ENCODE measurements at regions not wholly inside any gene's neighbourhood (a gene's known extent, or its start where the extent isn't known, plus 50 kb on each side); places are given as distances from the start of the nearest gene placed in this dataset.
"Not testable (repeated sequence)": the region's sequence is repeated elsewhere in the genome, so short reads cannot be mapped to it uniquely, and the experiment has no call there.

DNA sequence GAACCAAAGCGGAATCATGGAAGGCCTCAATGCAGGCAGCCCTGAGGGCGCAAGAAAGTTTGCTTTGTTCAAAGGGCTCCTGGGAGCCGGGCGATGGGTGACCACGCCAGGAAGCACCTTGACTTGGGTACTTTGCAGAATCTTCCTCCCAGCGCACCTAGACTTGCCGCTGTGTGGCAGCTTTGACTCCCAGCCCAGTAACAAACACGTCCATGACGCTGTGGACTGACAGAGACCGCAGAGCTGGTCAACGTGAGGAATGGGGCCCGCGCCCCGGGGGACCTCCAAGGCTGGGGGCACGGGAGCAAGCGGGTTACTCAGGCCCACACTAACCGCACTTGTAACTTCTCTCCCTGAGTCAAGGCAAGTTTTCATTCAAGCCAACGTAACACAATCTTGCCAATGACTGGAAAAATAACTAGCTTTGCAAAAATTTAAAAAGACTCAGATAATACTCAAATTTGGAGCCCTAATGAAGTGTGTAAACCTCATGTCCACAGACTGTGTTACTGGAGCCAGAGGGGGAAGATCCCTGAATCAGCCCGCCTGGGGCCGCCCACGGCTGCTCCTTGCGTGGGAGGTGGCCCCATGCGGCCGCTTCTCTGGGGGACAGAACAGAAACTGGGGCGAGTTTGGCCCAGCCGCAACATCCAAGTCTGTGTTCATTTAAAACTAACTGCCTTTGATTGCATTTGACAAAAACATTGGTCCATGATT lies 130.8 kb downstream of the DNAJB6 start:
- no peak for DNase-seq

DNA sequence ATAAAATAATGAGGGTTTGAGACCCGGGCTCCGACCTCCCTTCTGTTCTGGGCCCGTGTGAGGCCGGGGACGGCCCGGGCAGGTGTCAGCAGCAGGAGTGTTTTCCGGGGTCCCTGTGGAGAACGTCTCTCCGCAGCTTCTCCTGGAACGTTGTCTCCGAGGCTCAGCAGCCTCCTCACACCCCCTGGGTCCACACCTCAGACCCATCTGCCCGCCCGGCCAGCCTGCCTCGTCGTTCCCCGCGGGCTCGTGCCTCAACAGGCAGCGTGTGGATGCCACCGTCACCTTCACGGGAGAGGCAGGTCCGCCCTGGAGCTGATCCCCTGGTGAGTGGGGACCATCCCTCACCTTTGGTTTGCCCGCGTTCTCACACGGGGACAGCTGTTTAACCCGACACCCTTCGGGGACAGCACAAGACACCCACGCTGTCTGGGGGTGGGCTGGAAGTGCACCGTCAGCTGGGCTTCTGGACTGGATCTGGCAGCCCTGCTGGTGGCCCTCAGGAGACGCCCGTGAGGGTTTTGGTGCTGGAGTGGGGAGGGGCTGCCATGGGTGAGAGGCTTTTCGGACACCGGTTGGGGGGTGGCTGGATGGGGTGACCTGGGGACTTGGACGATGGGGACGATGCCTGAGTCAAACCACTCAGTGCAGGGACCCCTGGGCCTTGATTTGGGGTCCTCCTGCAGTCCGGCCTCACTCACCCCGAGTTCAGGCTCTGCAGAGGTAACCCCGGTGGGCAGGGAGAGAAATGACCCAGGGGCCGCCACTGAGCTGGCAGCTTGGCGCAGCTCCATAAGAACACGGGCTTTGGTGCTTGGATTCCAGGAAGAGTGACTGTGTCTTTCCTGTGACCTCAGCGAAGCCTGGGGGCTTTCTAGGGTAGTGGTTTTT lies 131.7 kb downstream of the DNAJB6 start:
- no peak for DNase-seq

DNA sequence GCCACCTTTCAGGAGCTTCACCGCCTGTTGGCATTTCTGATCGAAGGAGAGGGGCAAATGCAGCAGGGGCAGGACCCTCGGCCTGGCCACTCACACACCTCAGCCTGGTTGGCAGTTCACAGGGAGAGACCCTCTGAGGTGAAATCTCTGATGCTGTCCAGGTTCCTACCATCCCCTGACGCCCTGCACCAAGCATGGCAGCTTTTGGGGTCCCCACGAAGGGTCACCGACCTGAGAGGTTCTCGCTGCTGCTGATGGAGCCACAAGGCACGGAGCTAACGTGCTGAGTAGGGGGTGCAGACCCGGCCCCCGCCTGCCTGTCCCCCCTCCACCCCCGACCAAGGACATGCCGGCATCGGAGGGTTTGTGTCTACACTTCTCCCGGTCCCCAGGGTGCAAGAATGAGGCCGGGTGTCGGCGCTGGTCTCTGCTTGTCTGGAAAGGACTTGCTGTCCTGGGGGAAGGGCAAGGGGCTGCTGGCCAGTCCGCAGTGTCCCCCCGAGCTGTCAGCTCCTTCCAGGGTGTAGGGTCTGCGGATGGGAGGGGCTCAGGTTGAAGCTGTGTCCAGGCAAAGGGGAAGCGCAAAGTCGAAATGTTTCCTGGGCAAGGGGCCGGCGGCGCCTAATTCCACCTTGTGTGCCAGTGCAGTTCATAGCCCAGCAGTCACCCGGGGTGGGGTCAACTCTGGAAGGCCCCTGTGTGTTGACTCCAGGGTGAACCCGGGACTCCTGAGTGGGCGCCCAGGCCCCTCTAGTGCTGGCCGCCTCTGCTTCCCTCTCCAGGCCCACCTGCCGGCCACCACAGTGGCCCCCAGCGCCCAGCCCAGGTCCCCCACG lies 132.6 kb downstream of the DNAJB6 start:
- no peak for DNase-seq

DNA sequence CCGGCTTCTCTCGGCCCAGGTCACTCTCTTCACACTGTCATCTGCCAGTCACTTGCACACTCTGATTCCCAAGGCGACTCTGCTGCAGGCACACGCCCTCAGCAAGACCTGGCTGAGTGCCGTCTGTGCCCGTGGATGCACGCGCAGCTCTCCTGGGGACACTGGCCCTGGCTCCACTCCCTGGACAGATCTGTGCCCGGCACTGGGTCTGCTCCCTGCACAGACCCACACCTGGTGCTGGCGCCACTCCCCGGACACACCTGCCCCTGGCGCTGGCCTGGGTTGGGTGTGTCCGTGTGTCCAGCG lies 133.2 kb downstream of the DNAJB6 start:
- DNase-seq = no peak

DNA sequence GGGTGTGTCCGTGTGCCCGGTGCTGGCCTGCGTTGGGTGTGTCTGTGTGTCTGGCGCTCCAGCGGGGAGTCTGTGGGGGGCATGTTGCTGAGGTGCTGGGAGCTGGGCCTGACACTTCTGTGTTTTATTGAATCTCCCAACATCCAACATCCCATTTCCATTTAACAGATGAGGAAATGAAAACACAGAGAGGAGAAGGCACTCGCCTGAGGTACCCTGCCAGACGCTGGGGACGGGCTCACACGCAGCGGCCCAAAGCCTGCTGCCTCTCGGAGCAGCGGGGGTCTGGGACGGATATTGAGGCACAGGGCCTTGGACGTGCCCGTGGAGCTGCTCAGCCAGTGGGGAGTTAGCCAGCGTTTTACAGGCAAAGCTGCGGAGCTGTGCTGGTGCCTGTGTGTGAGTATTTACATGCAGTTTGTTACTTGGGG lies 133.9 kb downstream of the DNAJB6 start:
- no peak for DNase-seq

DNA sequence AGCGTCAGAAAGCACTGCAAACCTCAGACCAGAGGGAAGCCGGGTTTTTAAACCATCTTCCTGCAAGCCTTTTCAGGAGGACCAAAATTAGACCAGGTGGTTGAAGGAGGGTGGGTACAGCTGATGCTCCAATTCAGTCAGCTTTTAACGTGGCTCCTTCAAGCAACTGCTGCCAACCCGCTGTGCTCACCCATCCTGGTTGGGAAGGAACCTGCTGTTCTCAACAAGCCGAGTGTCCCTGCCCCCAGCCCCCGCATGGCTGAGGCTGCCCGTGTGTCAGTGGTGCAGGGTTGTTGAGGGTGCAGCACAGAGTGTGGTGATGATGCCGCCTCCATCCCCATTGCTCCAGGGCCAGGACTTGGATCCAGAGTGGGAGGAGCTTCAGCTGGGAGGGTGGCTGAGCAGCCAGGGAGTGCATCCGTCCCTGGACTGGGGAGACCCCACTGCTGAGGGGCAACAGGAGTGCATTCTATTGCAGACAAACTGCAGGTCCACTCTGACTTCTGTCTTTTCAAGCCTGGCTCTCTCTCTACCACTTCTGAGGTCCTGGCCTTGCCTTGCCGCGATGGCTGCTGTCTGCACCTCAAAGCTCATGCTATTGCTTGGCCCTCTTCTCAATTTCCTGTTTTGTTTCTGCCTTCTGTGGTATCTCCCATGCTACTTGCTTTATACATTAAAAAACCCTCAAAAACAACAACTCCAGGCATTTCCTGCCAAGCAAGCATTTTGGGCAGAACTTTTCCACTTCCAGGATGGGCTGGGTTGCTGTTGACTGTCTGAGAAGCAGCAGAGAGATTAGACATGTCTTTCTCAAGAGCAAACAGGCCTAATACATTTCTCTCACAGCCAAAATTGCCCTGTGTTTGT lies 134.7 kb downstream of the DNAJB6 start:
- DNase-seq = no peak

DNA sequence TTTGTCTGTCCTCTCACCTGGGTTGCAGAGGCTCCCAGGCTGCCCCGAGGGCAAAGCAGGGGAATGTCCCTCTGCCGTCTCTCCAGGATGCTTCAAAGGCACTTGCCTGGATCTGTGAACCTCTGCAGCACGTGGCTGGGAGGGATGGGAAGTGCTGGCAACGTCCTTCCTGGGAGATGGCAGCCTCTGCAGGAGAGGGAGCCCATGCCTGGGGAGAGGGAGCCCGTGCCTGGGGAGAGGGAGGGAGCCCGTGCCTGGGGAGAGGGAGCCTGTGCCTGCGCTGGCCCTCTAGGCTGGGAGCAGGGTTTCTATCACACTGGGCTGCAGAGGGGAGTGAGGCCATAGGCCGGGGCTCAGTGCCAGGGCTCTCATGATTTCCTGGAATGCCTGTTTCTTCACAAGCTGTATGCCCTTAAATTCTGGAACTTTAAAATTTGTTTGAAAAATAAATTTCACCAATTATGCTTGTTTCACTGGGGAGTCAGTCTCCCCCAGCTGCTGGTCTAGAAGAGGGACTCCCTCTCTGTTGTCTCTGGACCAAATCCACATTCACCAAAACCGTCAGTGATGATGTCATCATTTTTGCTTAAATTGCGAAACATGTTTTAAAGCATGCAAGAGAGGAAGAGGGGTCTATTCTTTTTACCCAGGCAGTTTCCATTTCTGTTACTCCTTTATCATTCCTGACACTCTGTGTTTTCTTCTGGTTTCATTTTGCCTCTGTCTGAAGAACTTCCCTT lies 135.7 kb downstream of the DNAJB6 start:
- no peak for DNase-seq

DNA sequence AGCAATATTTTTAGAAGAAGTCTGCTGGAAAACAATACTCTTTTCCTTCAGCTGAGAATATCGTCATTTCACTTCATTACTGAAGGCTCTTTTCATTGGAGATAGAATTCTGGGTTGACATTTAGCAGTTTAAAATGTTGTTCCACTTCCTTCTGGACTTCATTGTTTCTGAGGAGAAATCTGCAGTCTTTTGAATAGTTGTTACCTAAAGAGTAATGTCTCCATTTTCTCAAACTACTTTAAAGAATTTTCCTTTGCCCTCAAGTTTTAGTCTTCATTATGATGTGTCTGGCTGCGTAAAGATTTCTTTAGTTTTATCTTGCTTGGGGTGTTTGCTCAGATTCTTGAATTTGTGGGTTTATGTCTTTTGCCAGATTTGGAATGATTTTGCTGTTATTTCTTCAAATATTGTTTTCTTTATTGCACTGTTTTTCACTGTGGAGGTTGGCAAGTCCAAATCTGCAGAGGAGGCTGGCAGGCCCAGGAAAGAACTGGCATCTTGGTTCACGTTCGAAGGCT lies 136.3 kb downstream of the DNAJB6 start:
- DNase-seq = no peak

DNA sequence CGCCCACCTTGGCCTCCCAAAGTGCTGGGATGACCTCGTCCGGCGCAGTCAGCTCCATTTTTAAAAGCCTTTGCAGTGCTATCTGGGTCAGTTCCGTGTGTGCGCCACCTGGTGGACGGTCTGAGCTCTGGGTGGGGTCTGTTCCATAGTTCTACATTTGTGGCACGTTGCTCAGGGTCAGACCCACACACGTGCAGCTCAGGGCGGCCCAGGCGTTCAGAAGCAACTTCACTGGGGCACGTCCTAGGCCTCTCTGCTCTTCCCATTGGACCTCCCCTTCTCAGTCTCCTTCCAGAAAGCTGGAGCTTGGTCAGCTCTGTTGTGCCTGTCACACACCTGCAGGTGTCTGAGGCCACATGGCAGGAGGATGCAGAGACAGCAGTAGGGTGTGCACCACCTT lies 137.9 kb downstream of the DNAJB6 start:
- DNase-seq = no peak

DNA sequence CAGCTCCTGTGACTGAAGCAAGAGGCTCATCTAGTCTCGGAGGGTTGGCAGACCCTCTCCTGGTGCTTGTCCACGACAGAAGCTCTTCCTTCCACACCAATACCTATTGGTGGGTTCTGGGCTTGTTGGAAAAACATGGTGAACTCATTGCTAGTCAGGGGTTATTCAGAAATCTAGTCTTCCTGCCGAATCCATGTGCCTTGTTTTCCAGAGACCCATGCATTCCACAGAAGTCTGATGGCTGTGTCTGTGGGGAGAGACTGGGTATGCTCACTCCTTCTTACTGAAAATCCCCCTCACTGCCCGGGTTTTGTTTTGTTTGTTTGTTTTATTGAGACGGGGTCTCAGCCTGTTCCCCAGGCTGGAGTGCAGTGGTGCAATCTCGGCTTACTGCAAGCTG lies 138.3 kb downstream of the DNAJB6 start:
- no peak for DNase-seq

DNA sequence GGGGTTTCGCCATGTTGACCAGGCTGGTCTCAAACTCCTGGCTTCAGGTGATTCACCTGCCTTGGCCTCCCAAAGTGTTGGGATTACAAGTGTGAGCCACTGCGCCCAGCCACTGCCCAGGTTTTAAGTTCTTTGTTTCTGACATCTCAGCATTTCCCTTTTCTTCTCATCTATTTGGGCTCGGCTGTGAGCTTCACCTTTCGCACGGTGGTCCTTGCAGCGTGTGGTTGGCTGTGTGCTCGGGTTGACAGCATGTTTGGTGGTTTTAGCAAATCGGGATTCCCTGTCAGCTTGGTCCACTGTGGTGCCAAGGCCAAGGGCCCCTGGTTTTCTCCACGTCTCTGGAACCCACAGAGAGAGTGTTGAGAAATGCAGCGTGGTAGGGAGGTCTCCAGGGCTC lies 138.8 kb downstream of the DNAJB6 start:
- DNase-seq = no peak

DNA sequence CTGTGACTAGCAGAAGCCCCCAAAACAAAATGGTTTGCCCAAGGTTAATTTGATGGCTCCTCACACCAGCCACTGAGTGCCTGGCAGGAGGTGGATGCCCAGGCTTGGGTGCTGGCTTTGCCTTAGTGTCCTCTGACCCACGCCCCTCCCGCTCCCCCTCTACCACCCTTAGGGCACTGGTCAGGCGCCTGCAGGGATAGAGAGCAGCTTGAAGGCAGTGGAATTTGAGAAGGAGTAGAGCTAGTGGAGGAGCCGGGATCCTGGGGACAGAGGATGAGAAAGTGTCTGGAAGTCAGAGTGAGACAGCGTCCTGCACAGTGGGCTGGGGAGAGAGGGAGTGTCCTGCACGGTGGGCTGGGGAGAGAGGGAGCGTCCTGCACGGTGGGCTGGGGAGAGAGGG lies 139.4 kb downstream of the DNAJB6 start:
- no peak for DNase-seq

DNA sequence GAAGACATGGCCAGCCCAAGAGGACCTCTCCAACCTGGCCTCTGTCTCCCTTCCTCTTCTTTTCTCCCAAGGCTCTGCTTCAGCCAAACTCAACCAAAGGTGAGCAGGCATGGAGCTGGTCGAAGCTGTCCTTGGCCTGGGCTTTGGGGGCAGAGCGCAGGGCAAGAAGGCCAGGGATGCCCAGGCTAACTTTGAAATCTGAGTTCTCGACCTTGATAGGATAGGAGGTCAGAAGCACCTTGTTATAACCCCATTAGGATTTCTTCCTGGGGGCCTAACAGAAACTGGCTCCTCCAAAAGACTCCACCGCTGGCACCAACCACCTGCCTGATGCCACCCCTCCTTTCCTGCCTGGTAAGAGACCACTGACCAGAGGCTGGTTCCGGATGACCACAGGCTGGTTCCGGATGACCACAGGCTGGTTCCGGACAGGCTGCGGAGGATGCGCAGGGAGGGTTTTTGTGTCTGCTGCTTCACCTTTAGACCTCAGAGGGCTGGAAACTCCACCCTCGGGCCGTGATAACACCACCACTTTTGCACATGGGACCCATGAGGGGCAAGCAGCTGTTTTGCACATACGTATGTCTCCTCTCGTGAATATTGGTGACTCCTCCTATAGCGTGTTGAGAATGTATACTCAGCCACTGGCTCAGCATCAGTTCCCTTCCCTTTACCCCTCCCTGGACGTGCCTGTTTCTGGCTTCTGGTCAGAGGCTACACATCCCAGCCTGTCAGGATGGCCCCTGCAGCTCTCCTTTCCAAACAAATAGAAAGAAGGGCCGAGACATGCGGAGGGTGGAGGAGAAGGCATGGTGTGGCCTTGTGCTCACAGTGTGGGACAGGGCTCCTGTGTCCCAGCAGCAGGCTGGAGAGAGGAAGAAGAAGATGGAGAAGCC lies 140.1 kb downstream of the DNAJB6 start:
- DNase-seq = no peak

DNA sequence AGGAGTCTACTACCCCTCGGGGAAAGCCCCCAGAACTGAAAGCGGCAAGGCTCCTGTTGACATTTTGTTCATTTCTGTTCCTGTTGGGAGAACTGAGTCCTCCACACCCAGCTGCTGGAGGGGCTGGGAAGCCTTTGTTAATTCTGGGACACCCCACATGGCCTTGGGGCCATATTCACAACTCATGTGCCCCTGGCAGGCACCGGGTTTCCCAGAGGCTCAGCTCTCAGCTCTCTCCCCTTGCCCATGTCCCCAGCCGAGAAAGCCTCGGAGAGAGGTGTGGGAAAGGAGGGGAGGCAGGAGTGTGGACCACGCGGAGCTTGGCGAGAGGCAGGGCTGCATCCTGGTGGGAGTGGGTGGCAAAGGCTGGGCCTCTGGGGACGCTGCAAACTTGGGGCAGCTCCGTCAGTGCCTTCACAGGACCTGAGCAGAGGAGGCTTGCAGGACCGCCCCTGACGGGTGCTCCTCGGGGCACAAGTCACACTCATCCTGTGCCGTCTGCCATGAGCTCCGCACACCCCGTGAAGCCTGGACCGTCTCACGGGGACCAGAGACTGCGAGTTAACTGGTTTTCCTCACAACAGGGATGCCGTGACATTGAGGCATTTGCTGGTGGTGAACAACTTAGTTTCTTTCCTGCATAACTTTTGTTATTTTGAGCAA lies 140.9 kb downstream of the DNAJB6 start:
- no peak for DNase-seq

DNA sequence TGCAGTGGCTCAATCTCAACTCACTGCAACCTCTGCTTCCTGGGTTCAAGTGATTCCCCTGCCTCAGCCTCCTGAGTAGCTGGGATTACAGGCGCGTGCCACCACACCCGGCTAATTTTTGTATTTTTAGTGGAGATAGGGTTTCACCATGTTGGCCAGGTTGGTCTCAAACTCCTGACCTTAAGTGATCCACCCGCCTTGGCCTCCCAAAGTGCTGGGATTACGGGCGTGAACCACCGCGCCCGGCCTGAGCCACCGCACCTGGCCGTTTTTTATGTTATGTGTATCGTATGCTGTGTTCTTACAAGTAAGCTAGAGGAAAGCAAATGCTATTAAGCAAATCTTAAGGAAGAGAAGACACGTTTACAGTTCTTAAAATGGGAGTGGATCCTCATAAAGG lies 141.8 kb downstream of the DNAJB6 start:
- not testable (repeated sequence) for DNase-seq

DNA sequence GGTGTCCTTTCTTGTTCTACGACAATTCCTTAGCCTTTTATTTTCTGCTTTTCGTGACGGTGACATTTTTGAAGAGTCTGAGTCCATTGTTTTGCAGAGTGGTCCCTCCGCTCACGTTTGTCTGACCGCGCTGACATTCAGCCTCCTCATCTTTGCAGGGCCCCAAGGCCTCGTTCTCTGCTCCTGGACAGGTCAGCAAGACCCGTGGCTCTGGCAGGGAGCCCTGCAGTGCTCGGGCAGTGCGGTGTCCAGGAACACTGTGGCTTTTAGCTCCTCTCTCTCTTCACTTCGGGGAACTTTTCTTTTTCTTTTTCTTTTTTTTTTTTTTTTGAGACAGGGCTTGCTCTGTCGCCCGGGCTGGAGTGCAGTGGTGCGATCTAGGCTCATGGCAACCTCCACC lies 142.5 kb downstream of the DNAJB6 start:
- DNase-seq = no peak

DNA sequence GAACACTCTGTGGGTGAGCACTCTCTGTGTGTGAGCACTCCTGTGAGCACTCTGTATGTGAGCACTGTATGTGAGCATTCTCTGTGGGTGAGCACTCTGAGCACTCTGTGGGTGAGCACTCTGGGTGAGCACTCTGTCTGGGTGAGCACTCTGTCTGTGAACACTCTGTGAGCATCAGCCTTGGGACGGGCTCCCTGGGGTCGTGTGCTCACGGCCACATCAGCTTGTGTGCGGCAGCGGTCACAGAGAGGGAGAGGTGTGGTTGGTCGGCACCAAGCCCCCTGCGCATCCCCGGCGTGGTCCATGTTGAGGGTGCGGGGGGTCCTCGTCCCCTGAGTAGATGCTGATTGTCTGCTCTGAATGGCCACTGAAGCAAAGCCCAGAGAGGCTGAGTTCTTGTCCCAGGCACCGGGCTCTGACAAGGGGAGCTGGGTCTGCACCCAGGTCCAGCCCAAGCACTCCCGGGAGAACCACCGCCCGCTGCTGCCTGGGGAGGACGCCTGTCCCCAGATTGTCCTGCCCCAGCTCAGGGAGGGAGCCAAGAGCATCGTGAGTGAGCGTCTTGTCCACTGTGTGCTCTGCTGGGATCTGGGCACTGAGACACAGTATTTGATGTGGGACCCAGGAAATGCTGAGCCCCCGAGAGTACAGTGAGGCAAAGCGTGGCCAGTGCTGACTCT lies 143.7 kb downstream of the DNAJB6 start:
- no peak for DNase-seq

DNA sequence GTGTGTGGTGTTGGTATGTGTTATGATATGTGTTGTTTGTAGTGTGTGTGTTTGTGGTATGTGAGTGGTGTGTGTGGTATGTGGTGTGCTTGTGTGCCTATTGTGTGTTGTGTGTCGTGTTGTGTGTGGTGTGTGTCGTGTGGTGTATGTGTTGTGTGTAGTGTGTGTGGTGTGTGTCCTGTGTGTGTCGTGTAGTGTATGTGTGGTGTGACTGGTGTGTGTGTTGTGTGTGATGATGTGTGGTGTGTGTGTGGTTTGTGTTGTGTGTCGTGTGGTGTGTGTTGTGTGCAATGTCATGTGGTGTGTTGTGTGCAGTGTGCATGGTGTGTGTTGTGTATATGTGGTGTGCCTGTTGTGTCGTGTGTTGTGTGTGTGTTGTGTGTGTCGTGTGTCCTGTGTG lies 144.6 kb downstream of the DNAJB6 start:
- no peak for DNase-seq

DNA sequence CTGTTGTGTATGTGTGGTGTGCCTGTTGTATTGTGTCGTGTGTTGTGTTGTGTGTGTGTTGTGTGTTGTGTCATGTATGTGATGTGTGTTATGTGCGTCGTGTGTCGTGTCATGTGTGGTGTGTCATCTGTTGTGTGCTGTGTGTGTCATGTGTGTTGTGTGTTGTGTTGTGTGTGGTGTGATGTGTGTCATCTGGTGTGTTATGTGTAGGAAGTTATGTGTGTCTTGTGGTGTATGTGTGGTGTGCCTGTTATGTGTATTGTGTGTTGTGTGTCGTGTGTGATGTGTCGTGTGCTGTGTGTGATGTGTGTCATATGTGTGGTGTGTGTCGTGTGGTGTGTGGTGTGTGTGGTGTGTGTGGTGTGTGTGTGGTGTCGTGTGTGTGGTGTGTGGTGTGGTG lies 145.2 kb downstream of the DNAJB6 start:
- no peak for DNase-seq
